Ishikawa (cell line): ENCODE measurements at regions not wholly inside any gene's neighbourhood (a gene's known extent, or its start where the extent isn't known, plus 50 kb on each side); places are given as distances from the start of the nearest gene placed in this dataset.

Experiments used
- CEBPB ChIP-seq: IDR thresholded peaks from 2 replicates; pipeline ENCODE4 v1.6.1; 2012
- CREB1 ChIP-seq: IDR thresholded peaks from 2 replicates; pipeline ENCODE4 v1.6.1; 2012; ENCODE audit warnings: low read depth
- EGR1 ChIP-seq: IDR thresholded peaks from 2 replicates; pipeline ENCODE4 v1.6.1; 2012
- EP300 ChIP-seq: IDR thresholded peaks from 2 replicates; pipeline ENCODE4 v1.6.1; 2012; ENCODE audit warnings: borderline replicate concordance
- FOXM1 ChIP-seq: IDR thresholded peaks from 2 replicates; pipeline ENCODE4 v1.6.1; 2012; ENCODE audit warnings: low read depth, borderline replicate concordance
- MAX ChIP-seq: IDR thresholded peaks from 2 replicates; pipeline ENCODE4 v1.6.1; 2012
- NFIC ChIP-seq: IDR thresholded peaks from 2 replicates; pipeline ENCODE4 v1.6.1; 2012
- RAD21 ChIP-seq: IDR thresholded peaks from 2 replicates; pipeline ENCODE4 v1.6.1; 2012; ENCODE audit warnings: low read depth
- REST ChIP-seq: IDR thresholded peaks from 2 replicates; pipeline ENCODE4 v1.6.1; 2012; ENCODE audit warnings: low read depth, mild to moderate bottlenecking
- TAF1 ChIP-seq: IDR thresholded peaks from 2 replicates; pipeline ENCODE4 v1.6.1; 2012; ENCODE audit warnings: low read depth, mild to moderate bottlenecking
- TCF12 ChIP-seq: IDR thresholded peaks from 2 replicates; pipeline ENCODE4 v1.6.1; 2012; ENCODE audit warnings: low read depth
- TEAD4 ChIP-seq: IDR thresholded peaks from 2 replicates; pipeline ENCODE4 v1.6.1; 2012
- USF1 ChIP-seq: IDR thresholded peaks from 2 replicates; pipeline ENCODE4 v1.6.1; 2012
- YY1 ChIP-seq: IDR thresholded peaks from 2 replicates; pipeline ENCODE4 v1.6.1; 2012; ENCODE audit warnings: low read depth
- ZBTB7A ChIP-seq: IDR thresholded peaks from 2 replicates; pipeline ENCODE4 v1.6.1; 2012; ENCODE audit warnings: low read depth

GRCh38 chr7:96416116-96416515, 94.2 kb upstream of the SLC25A13 start:
- TF ChIP-seq ZBTB7A = no peak
- no peak for TF ChIP-seq TCF12
- TF ChIP-seq FOXM1 = no peak
- no peak for TF ChIP-seq RAD21
- TF ChIP-seq TAF1 = no peak
- no peak for TF ChIP-seq NFIC
- no peak for TF ChIP-seq MAX
- no peak for TF ChIP-seq CREB1
- no peak for TF ChIP-seq EGR1
- no peak for TF ChIP-seq REST
- no peak for TF ChIP-seq CEBPB
- TF ChIP-seq EP300 = no peak

GRCh38 chr7:96415293-96415940, 93.5 kb upstream of the SLC25A13 start:
- TF ChIP-seq REST (no peak), CREB1 (no peak), TCF12 (no peak), CEBPB (no peak), EP300 (no peak), EGR1 (no peak), TAF1 (no peak), YY1 (no peak), USF1 (no peak), TEAD4 (no peak), RAD21 (no peak), NFIC (no peak), ZBTB7A (no peak), FOXM1 (no peak), MAX (no peak)

- TF ChIP-seq ZBTB7A = no peak
- peak; percentile 90 for TF ChIP-seq RAD21
- TF ChIP-seq YY1 = peak; percentile 57
- no peak for TF ChIP-seq NFIC
- no peak for TF ChIP-seq EGR1
- no peak for TF ChIP-seq USF1
Observed at GRCh38 chr7:96414931-96415292, 93.0 kb upstream of the SLC25A13 start.

GRCh38 chr7:96410126-96410839, 88.4 kb upstream of the SLC25A13 start:
- no peak for TF ChIP-seq YY1
- no peak for TF ChIP-seq CEBPB
- no peak for TF ChIP-seq TEAD4
- no peak for TF ChIP-seq REST
- TF ChIP-seq EGR1 = no peak
- TF ChIP-seq EP300 = no peak
- TF ChIP-seq NFIC = no peak
- TF ChIP-seq CREB1 = no peak
- TF ChIP-seq TAF1 = no peak
- no peak for TF ChIP-seq TCF12
- TF ChIP-seq ZBTB7A = no peak
